IMR-90 (cell line): ENCODE measurements at regions not wholly inside any gene's neighbourhood (a gene's known extent, or its start where the extent isn't known, plus 50 kb on each side); places are given as distances from the start of the nearest gene placed in this dataset.

Experiments
- ATAC-seq: fragments of 200-7000 bp; cut with Tn5 transposase; 2 replicates; pipeline ENCODE4 v1.9.1; 2020; ENCODE audit warnings: low read depth, mild to moderate bottlenecking, moderate library complexity
- BruUV-seq: library from RNA; stranded (reverse); fragments of 400-500 nt; replicated peaks from 2 replicates; lab custom pipeline; 2021; lab: Mats Ljungman, UMichigan
- CTCF ChIA-PET: fragments of 300-600 bp; formaldehyde crosslinking; extraction: SDS; loops from one replicate; lab custom pipeline; 2021; ENCODE audit warnings: antibody characterized with exemption; lab: Yijun Ruan, JAX
- POLR2A ChIA-PET: fragments of 300-600 bp; sonication (Branson Sonifier 250); formaldehyde crosslinking; loops from one replicate; lab custom pipeline; 2022; ENCODE audit warnings: antibody characterized with exemption; ENCODE audit not compliant: unreplicated experiment; lab: Charles Lee
- DNase-seq: peaks from one replicate; pipeline ENCODE4 v3.0.0; 2013
- H2AFZ ChIP-seq: replicated peaks from 2 replicates; pipeline ENCODE3; 2013; ENCODE audit warnings: low read length, mild to moderate bottlenecking; ENCODE audit not compliant: poor library complexity
- H2AK5ac ChIP-seq: 2 replicates; pipeline ENCODE4 v1.6.1; 2013; ENCODE audit warnings: low read depth, low read length, inconsistent platforms
- H2AK9ac ChIP-seq: replicated peaks from 2 replicates; pipeline ENCODE3; 2013; ENCODE audit warnings: mild to moderate bottlenecking, low read depth, low read length, moderate library complexity; ENCODE audit not compliant: poor library complexity
- H2BK120ac ChIP-seq: 2 replicates; pipeline ENCODE4 v1.6.1; 2013; ENCODE audit warnings: low read depth, low read length, inconsistent platforms
- H2BK15ac ChIP-seq: 3 replicates; pipeline ENCODE4 v1.6.1; 2013; ENCODE audit warnings: low read depth, low read length, inconsistent platforms
- H2BK20ac ChIP-seq: 2 replicates; pipeline ENCODE4 v1.6.1; 2013; ENCODE audit warnings: low read depth, mild to moderate bottlenecking, inconsistent platforms, low read length, moderate library complexity
- H2BK5ac ChIP-seq: 2 replicates; pipeline ENCODE4 v1.6.1; 2013; ENCODE audit warnings: mild to moderate bottlenecking, low read depth, low read length, inconsistent platforms; ENCODE audit not compliant: poor library complexity, severe bottlenecking
- H3K14ac ChIP-seq: replicated peaks from 2 replicates; pipeline ENCODE4 v1.6.1; 2013; ENCODE audit warnings: low read depth, low read length, inconsistent platforms
- H3K18ac ChIP-seq: 2 replicates; pipeline ENCODE4 v1.6.1; 2013; ENCODE audit warnings: low read depth, low read length, control low read depth
- H3K23ac ChIP-seq: 2 replicates; pipeline ENCODE4 v1.6.1; 2013; ENCODE audit warnings: low read depth, low read length, inconsistent platforms
- H3K27ac ChIP-seq: 2 replicates; pipeline ENCODE4 v1.5.1; 2013; ENCODE audit warnings: mild to moderate bottlenecking, control low read depth, low read length; ENCODE audit not compliant: insufficient read depth
- H3K27me3 ChIP-seq: 2 replicates; pipeline ENCODE4 v1.6.1; 2013; ENCODE audit warnings: low read length; ENCODE audit not compliant: control insufficient read depth, insufficient read depth
- H3K36me3 ChIP-seq: 2 replicates; pipeline ENCODE4 v1.6.1; 2013; ENCODE audit warnings: low read length, mixed read lengths; ENCODE audit not compliant: control insufficient read depth, insufficient read depth
- H3K4ac ChIP-seq: 2 replicates; pipeline ENCODE4 v1.6.1; 2013; ENCODE audit warnings: low read depth, low read length, inconsistent platforms
- H3K4me1 ChIP-seq: 2 replicates; pipeline ENCODE4 v1.6.1; 2013; ENCODE audit warnings: low read length, mixed read lengths; ENCODE audit not compliant: control insufficient read depth, insufficient read depth
- H3K4me2 ChIP-seq: 2 replicates; pipeline ENCODE4 v1.6.1; 2013; ENCODE audit warnings: low read depth, mild to moderate bottlenecking, control low read depth, low read length, moderate library complexity
- H3K4me3 ChIP-seq: 2 replicates; pipeline ENCODE4 v1.5.1; 2013; ENCODE audit warnings: low read depth, mild to moderate bottlenecking, control low read depth, low read length, moderate library complexity; ENCODE audit not compliant: insufficient read depth
- H3K56ac ChIP-seq: 2 replicates; pipeline ENCODE4 v1.6.1; 2013; ENCODE audit warnings: low read length, inconsistent platforms; ENCODE audit not compliant: insufficient read depth; ENCODE audit errors: extremely low read depth
- H3K79me1 ChIP-seq, 2 experiments: 2 replicates each; pipeline ENCODE4 v1.6.1; 2013; ENCODE audit warnings: low read length in 2 of 2, inconsistent platforms in 1 of 2, low read depth in 1 of 2
- H3K9ac ChIP-seq: 2 replicates; pipeline ENCODE4 v1.6.1; 2013; ENCODE audit warnings: low read depth, low read length, control low read depth
- H3K9me1 ChIP-seq: 2 replicates; pipeline ENCODE4 v1.6.1; 2013; ENCODE audit warnings: low read length, inconsistent platforms; ENCODE audit not compliant: insufficient read depth
- H3K9me3 ChIP-seq: 2 replicates; pipeline ENCODE4 v1.6.1; 2013; ENCODE audit warnings: low read length; ENCODE audit not compliant: control insufficient read depth, insufficient read depth
- H4K20me1 ChIP-seq: 2 replicates; pipeline ENCODE4 v1.6.1; 2013; ENCODE audit warnings: low read length, inconsistent platforms; ENCODE audit not compliant: insufficient read depth
- H4K5ac ChIP-seq: 2 replicates; pipeline ENCODE4 v1.6.1; 2013; ENCODE audit warnings: mild to moderate bottlenecking, low read depth, low read length, control low read depth
- H4K8ac ChIP-seq, 2 experiments: 2 replicates each; pipeline ENCODE4 v1.6.1; 2013; ENCODE audit warnings: low read depth in 2 of 2, low read length in 2 of 2, control low read depth in 1 of 2, inconsistent platforms in 1 of 2
- H4K91ac ChIP-seq: 2 replicates; pipeline ENCODE4 v1.6.1; 2013; ENCODE audit warnings: low read depth, low read length, inconsistent platforms; ENCODE audit not compliant: insufficient read depth
- BHLHE40 ChIP-seq: fragments of 150-350 bp; IDR thresholded peaks from 2 replicates; pipeline ENCODE4 v1.6.1; 2016; ENCODE audit warnings: mild to moderate bottlenecking, low read depth, low read length
- CEBPB ChIP-seq: IDR thresholded peaks from 2 replicates; pipeline ENCODE4 v1.6.1; 2012; ENCODE audit warnings: low read depth, low read length, improper control_type of control experiment
- CHD1 ChIP-seq: IDR thresholded peaks from 2 replicates; pipeline ENCODE4 v1.6.1; 2012; ENCODE audit warnings: low read depth, low read length, improper control_type of control experiment
- CTCF ChIP-seq: conservative IDR thresholded peaks from 2 replicates; pipeline ENCODE4 v1.5.1; 2012; ENCODE audit warnings: mild to moderate bottlenecking, low read depth, low read length, improper control_type of control experiment
- ELK1 ChIP-seq: fragments of 150-350 bp; IDR thresholded peaks from 2 replicates; pipeline ENCODE4 v1.6.1; 2016; ENCODE audit warnings: low read depth, mild to moderate bottlenecking, low read length, moderate library complexity, borderline replicate concordance
- FOS ChIP-seq: fragments of 150-350 bp; IDR thresholded peaks from 2 replicates; pipeline ENCODE4 v1.6.1; 2016; ENCODE audit warnings: low read depth, low read length
- MAFK ChIP-seq: IDR thresholded peaks from 2 replicates; pipeline ENCODE4 v1.6.1; 2012; ENCODE audit warnings: low read depth, low read length, improper control_type of control experiment
- MAZ ChIP-seq: IDR thresholded peaks from 2 replicates; pipeline ENCODE4 v1.6.1; 2012; ENCODE audit warnings: low read depth, mild to moderate bottlenecking, low read length, improper control_type of control experiment, moderate library complexity, borderline replicate concordance
- MXI1 ChIP-seq: IDR thresholded peaks from 2 replicates; pipeline ENCODE4 v1.6.1; 2012; ENCODE audit warnings: low read depth, mild to moderate bottlenecking, low read length, moderate library complexity, borderline replicate concordance
- NFE2L2 ChIP-seq: fragments of 150-350 bp; IDR thresholded peaks from 2 replicates; pipeline ENCODE4 v1.6.1; 2016; ENCODE audit warnings: low read depth, mild to moderate bottlenecking, low read length
- POLR2A ChIP-seq: IDR thresholded peaks from 2 replicates; pipeline ENCODE4 v1.6.1; 2012; ENCODE audit warnings: mild to moderate bottlenecking, low read depth, low read length
- RAD21 ChIP-seq: IDR thresholded peaks from 2 replicates; pipeline ENCODE4 v1.6.1; 2012; ENCODE audit warnings: low read length, improper control_type of control experiment
- RCOR1 ChIP-seq: IDR thresholded peaks from 2 replicates; pipeline ENCODE4 v1.6.1; 2012; ENCODE audit warnings: mild to moderate bottlenecking, low read length, improper control_type of control experiment; ENCODE audit not compliant: insufficient replicate concordance
- RFX5 ChIP-seq: IDR thresholded peaks from 2 replicates; pipeline ENCODE4 v1.8.0; 2012; ENCODE audit warnings: low read depth, mild to moderate bottlenecking, low read length, moderate library complexity
- SMC3 ChIP-seq: fragments of 150-350 bp; IDR thresholded peaks from 2 replicates; pipeline ENCODE4 v1.6.1; 2016; ENCODE audit warnings: low read depth, mild to moderate bottlenecking, antibody characterized with exemption, low read length, moderate library complexity
- USF2 ChIP-seq: fragments of 150-350 bp; IDR thresholded peaks from 2 replicates; pipeline ENCODE4 v1.6.1; 2017; ENCODE audit warnings: mild to moderate bottlenecking, antibody characterized with exemption, low read length, low read depth
- WGBS, 2 experiments: methylation state at CpG; one replicate each; pipeline versions ENCODE4 v1.1.5 to v1.1.7; 2013; ENCODE audit warnings: missing lambda C conversion rate in 2 of 2; ENCODE audit not compliant: insufficient read length in 1 of 2; ENCODE audit errors: extremely low coverage in 2 of 2; 5-methylcytosine and 5-hydroxymethylcytosine counted together
- dilution Hi-C: fragments of 300-500 bp; cut with HindIII; formaldehyde crosslinking; loops from one replicate; pipeline ENCODE4 v1.14.3; 2018; ENCODE audit warnings: low sequenced_read_pairs; ENCODE audit not compliant: unreplicated experiment
- in situ Hi-C: fragments of 300-500 bp; cut with MboI; formaldehyde crosslinking; loops from 3 replicates; pipeline ENCODE4 v1.14.3; 2019; ENCODE audit warnings: low sequenced_read_pairs, inconsistent platforms, mixed read lengths
- intact Hi-C: fragments of 100-400 bp; cut with micrococcal nuclease; formaldehyde crosslinking; loops from 2 replicates; pipeline ENCODE4 v1.10.0; 2022

- no peak overlapping the region for H4K5ac ChIP-seq
- H3K4me1 ChIP-seq = no peaks in the 10 kb centered on the region
- ChIA-PET POLR2A (no interaction called here), CTCF (no interaction called here)
- ATAC-seq = no peak
- WGBS, 2 experiments = no CpG with 5 or more reads among the region's 3 CpGs
- H3K4me2 ChIP-seq = no peak overlapping the region
- in situ Hi-C loops = no loop called here
- no peak overlapping the region for H4K91ac ChIP-seq
- H3K9me1 ChIP-seq = no peaks in the 10 kb centered on the region
- no peak overlapping the region for H3K18ac ChIP-seq
- no peak overlapping the region for H2BK120ac ChIP-seq
- BruUV-seq = no TSS peak
- no peak overlapping the region for H2AK5ac ChIP-seq
- no peak overlapping the region for H2AFZ ChIP-seq
- H3K27ac ChIP-seq = no peak overlapping the region
- H4K20me1 ChIP-seq = no peaks in the 10 kb centered on the region
- no peaks in the 10 kb centered on the region for H3K9me3 ChIP-seq
- no peak for TF ChIP-seq MXI1
- no peak for TF ChIP-seq RAD21
- no peak for TF ChIP-seq SMC3
- TF ChIP-seq CTCF = no peak
- TF ChIP-seq USF2 = no peak
- TF ChIP-seq NFE2L2 = no peak
- no peak for TF ChIP-seq RCOR1
- no peak for TF ChIP-seq ELK1
- TF ChIP-seq CEBPB = no peak
- TF ChIP-seq RFX5 = no peak
- no peak for TF ChIP-seq MAFK
- TF ChIP-seq MAZ = no peak
- TF ChIP-seq BHLHE40 = no peak
- no peak for TF ChIP-seq FOS
- TF ChIP-seq POLR2A = no peak
- no peak for TF ChIP-seq CHD1
- no peak overlapping the region for H3K14ac ChIP-seq
- no peak overlapping the region for H4K8ac ChIP-seq
- H3K56ac ChIP-seq = no peak overlapping the region
- no peak overlapping the region for H3K4me3 ChIP-seq
- no peak overlapping the region for H3K9ac ChIP-seq
- no peak overlapping the region for H2BK5ac ChIP-seq
- H2BK15ac ChIP-seq = no peak overlapping the region
- no peaks in the 10 kb centered on the region for H3K27me3 ChIP-seq
- no peaks in the 10 kb centered on the region for H3K79me1 ChIP-seq
- dilution Hi-C loops = no loop called here
- no peaks in the 10 kb centered on the region for H3K36me3 ChIP-seq
- DNase-seq = no peak
- H2AK9ac ChIP-seq = no peak overlapping the region
- intact Hi-C loops = no loop called here
- no peak overlapping the region for H3K4ac ChIP-seq
- H3K23ac ChIP-seq = no peak overlapping the region
- no peak overlapping the region for H2BK20ac ChIP-seq
Measured at GRCh38 chr2:52857722-52858121, 909.9 kb upstream of the CHAC2 start.
